ENCODE measurements at regions not wholly inside any gene's neighbourhood (a gene's known extent, or its start where the extent isn't known, plus 50 kb on each side); places are given as distances from the start of the nearest gene placed in this dataset.
A peak's percentile ranks its signal among the peaks of the same experiment; 100 is the strongest.

GRCh38 chrX:23505531-23506303, 161.6 kb upstream of the PRDX4 start:
- peak; percentile 98 for FAIRE-seq
- 0 out of 2 replicates have a peak overlapping the region, but pooled peaks have one; percentile 46 for H2AFZ ChIP-seq (ENCODE audit: low read length)
- CTCF ChIA-PET (ENCODE audit: partially characterized antibody), result interaction anchor here (0.6 kb wide), 2 partner anchors 280 to 550 kb away, joined by 3 read pairs; no protein-coding TSS in a partner anchor

More at GRCh38 chrX:23505531-23506303, 161.6 kb upstream of the PRDX4 start:
- Histone ChIP-seq H3K9me3 (ENCODE audit: insufficient read depth in 2 of 2, low read depth in 1 of 2, low read length in 1 of 2) (no peaks in the 10 kb centered on the region), H2BK5ac (ENCODE audit: low read depth, low read length) (0 out of 2 replicates have a peak overlapping the region, but pooled peaks have one; percentile 49), H3K4me3 (ENCODE audit: extremely low read depth in 1 of 4, insufficient read depth in 2 of 4, low read depth in 3 of 4, low read length in 4 of 4) (peak overlapping the region in 1 of 4 experiments; percentile 48; a peak in 1 of 8 replicates), H4K91ac (replicated peaks; ENCODE audit: insufficient read length, low read length) (peak overlapping the region; percentile 45), H2AK5ac (ENCODE audit: low read depth, low read length) (no peak overlapping the region), H3K23ac (ENCODE audit: insufficient read length) (no peak overlapping the region), H3K79me1 (ENCODE audit: low read depth, low read length) (no peaks in the 10 kb centered on the region), H4K8ac (ENCODE audit: extremely low read depth, insufficient read depth, low read length) (no peak overlapping the region), H4K20me1 (replicated peaks in 1 of 2; ENCODE audit: control insufficient read depth in 1 of 2, insufficient read depth in 2 of 2, low read length in 2 of 2) (no peaks in the 10 kb centered on the region), H3K27ac (ENCODE audit: low read depth, low read length) (peak overlapping the region; percentile 73), H2BK20ac (ENCODE audit: low read length) (no peak overlapping the region), H3K4me2 (ENCODE audit: insufficient read depth in 1 of 2, low read depth in 2 of 2, low read length in 2 of 2) (peak overlapping the region; percentile 55 to 56), H3K18ac (ENCODE audit: extremely low read depth, low read length) (no peak overlapping the region), H3K23me2 (ENCODE audit: low read depth, low read length) (no peaks in the 10 kb centered on the region), H2BK15ac (ENCODE audit: low read length) (no peak overlapping the region), H3K79me2 (ENCODE audit: control insufficient read depth in 1 of 2, insufficient read depth in 2 of 2, low read length in 2 of 2) (no peaks in the 10 kb centered on the region), H3K14ac (ENCODE audit: insufficient read length) (no peak overlapping the region), H4K5ac (ENCODE audit: insufficient read length, low read depth, low read length) (no peak overlapping the region), H3K27me3 (replicated peaks in 1 of 4; ENCODE audit: control insufficient read depth in 3 of 4, extremely low read depth in 1 of 4, insufficient read depth in 3 of 4, low read length in 3 of 4) (no peaks in the 10 kb centered on the region), H3K9ac (replicated peaks in 1 of 4; ENCODE audit: extremely low read depth in 1 of 4, low read depth in 3 of 4, low read length in 3 of 4) (no peak overlapping the region), H2BK12ac (ENCODE audit: low read depth, low read length) (no peak overlapping the region), H3K4ac (replicated peaks; ENCODE audit: insufficient read length, low read depth, low read length) (no peak overlapping the region), H3K36me3 (ENCODE audit: control insufficient read depth in 2 of 4, insufficient read depth in 4 of 4, low read length in 3 of 4) (no peaks in the 10 kb centered on the region), H3K4me1 (replicated peaks in 1 of 4; ENCODE audit: control insufficient read depth in 3 of 4, insufficient read depth in 4 of 4, low read length in 3 of 4) (peaks cover 0 to 17% (median 8%) of the 10 kb centered on the region in 4 experiments; a peak in 5 of 7 replicates), H2BK120ac (replicated peaks; ENCODE audit: low read depth, low read length) (peak overlapping the region; percentile 35), H3K56ac (replicated peaks; ENCODE audit: insufficient read length, low read depth, low read length) (no peak overlapping the region)
- POLR2A ChIA-PET (ENCODE audit: partially characterized antibody), result interaction anchor here (1.2 to 1.7 kb wide), 2 partner anchors 9 to 162 kb away, joined by 3 to 9 read pairs; partner anchors contain the start of gene PRDX4
- no peak for DNase-seq (ENCODE audit: low read depth in 1 of 2, low spot score in 2 of 2)
- TF ChIP-seq HDAC2 (IDR thresholded peaks at IDR 0.05; ENCODE audit: borderline replicate concordance in 1 of 2, low read depth in 2 of 2, low read length in 2 of 2), result no peak
- TF ChIP-seq KDM1A (IDR thresholded peaks at IDR 0.05; ENCODE audit: borderline replicate concordance, low read length), result peak; percentile 89
- TF ChIP-seq POLR2AphosphoS5 (IDR thresholded peaks at IDR 0.05; ENCODE audit: low read depth, low read length), result no peak
- peak; percentile 84 for TF ChIP-seq ASH2L (IDR thresholded peaks at IDR 0.05; ENCODE audit: low read length)
- 27% methylated on average over 6 of the region's 6 CpGs; no CpG with 5 or more reads in 1 of the 2 experiments for WGBS, 2 experiments (ENCODE audit: extremely low coverage in 1 of 2, insufficient coverage in 1 of 2, insufficient read length in 1 of 2, insufficient replicate concordance in 2 of 2, low coverage in 1 of 2, low lambda C conversion rate in 2 of 2, missing lambda C conversion rate in 1 of 2)
